GM21528 (cell line): ENCODE measurements at regions not wholly inside any gene's neighbourhood (a gene's known extent, or its start where the extent isn't known, plus 50 kb on each side); places are given as distances from the start of the nearest gene placed in this dataset.
"Not testable (repeated sequence)": the region's sequence is repeated elsewhere in the genome, so short reads cannot be mapped to it uniquely, and the experiment has no call there.

Experiments used
- ATAC-seq: cut with Tn5 transposase; IDR thresholded peaks from one replicate; pipeline ENCODE4 v1.9.1; 2021; ENCODE audit warnings: mild to moderate bottlenecking, moderate library complexity; ENCODE audit not compliant: unreplicated experiment, low FRiP score

- no peak for ATAC-seq
These were observed 484.3 kb upstream of the JAG1 start for GRCh38 chr20:11158146-11158545.

- no peak for ATAC-seq
These were observed 484.8 kb upstream of the JAG1 start for GRCh38 chr20:11158589-11158988.

- ATAC-seq, result no peak
These were observed 485.9 kb upstream of the JAG1 start for GRCh38 chr20:11159728-11160127.

- no peak for ATAC-seq
These were observed 488.4 kb upstream of the JAG1 start for GRCh38 chr20:11162026-11162775.

- no peak for ATAC-seq
These were observed 492.0 kb upstream of the JAG1 start for GRCh38 chr20:11165789-11166188.

GRCh38 chr20:11166712-11167111 lies 492.9 kb upstream of the JAG1 start:
- ATAC-seq, result no peak

- no peak for ATAC-seq
These were observed 494.2 kb upstream of the JAG1 start for GRCh38 chr20:11168026-11168425.

- ATAC-seq, result no peak
These were observed 496.2 kb upstream of the JAG1 start for GRCh38 chr20:11170025-11170424.

GRCh38 chr20:11170565-11170964 lies 496.8 kb upstream of the JAG1 start:
- ATAC-seq, result no peak

GRCh38 chr20:11172881-11173280 lies 499.1 kb upstream of the JAG1 start:
- ATAC-seq, result no peak

- no peak for ATAC-seq
These were observed 500.1 kb upstream of the JAG1 start for GRCh38 chr20:11173916-11174315.

GRCh38 chr20:11174861-11175260 lies 501.1 kb upstream of the JAG1 start:
- no peak for ATAC-seq

- no peak for ATAC-seq
These were observed 502.6 kb upstream of the JAG1 start for GRCh38 chr20:11176431-11176830.

- no peak for ATAC-seq
These were observed 505.3 kb upstream of the JAG1 start for GRCh38 chr20:11178946-11179654.

- no peak for ATAC-seq
These were observed 506.4 kb upstream of the JAG1 start for GRCh38 chr20:11180186-11180585.

- ATAC-seq, result not testable (repeated sequence)
These were observed 507.3 kb upstream of the JAG1 start for GRCh38 chr20:11181129-11181528.

GRCh38 chr20:11181966-11182365 lies 508.2 kb upstream of the JAG1 start:
- no peak for ATAC-seq

- ATAC-seq, result no peak
These were observed 508.9 kb upstream of the JAG1 start for GRCh38 chr20:11182720-11183119.

- no peak for ATAC-seq
These were observed 512.7 kb upstream of the JAG1 start for GRCh38 chr20:11186301-11187008.

- no peak for ATAC-seq
These were observed 515.2 kb upstream of the JAG1 start for GRCh38 chr20:11188843-11189603.

- no peak for ATAC-seq
These were observed 516.9 kb upstream of the JAG1 start for GRCh38 chr20:11190741-11191140.
